Medulla oblongata (tissue), 1 donor: ENCODE measurements at regions not wholly inside any gene's neighbourhood (a gene's known extent, or its start where the extent isn't known, plus 50 kb on each side); places are given as distances from the start of the nearest gene placed in this dataset.
"Not testable (repeated sequence)": the region's sequence is repeated elsewhere in the genome, so short reads cannot be mapped to it uniquely, and the experiment has no call there.

Experiments used
- DNase-seq: peaks from one replicate; pipeline ENCODE4 v3.0.0-alpha.2; 2015; ENCODE audit errors: extremely low spot score

DNA sequence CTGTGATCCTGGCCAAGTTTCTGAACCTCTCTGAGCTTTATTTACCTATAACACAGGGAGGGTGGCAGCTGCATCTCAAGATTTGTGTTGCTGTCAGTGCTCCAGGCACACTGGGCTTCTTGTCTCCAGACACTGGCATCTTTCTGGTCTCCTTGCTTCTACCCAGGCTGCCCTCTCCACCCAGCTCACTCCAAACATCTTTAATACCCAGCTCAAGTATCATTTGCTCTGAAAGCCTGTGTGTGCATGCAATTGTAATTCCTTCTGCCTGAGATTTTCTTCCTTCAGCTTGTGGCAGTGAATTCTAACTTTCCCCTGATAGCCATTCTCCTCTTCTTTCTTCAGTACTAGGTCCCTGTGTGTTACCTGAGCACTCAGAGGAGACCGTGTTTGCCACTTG lies 50.7 kb upstream of the USP7 start:
- DNase-seq, result no peak

DNA sequence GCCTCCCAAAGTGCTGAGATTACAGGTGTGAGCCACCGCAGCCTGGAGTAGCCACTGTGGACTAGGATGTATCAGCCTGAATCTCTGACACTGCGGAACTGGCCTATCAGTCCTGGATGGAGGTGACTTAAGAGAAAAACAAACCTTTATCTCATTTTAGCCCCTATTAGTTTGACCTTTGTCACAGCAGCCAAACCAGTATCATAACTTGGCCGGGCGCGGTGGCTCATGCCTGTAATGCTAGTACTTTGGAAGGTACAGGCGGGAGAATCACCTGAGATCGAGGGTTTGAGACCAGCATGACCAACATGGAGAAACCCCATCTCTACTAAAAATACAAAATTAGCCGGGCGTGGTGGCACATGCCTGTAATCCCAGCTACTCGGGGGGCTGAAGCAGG lies 51.8 kb upstream of the USP7 start:
- DNase-seq, result no peak

DNA sequence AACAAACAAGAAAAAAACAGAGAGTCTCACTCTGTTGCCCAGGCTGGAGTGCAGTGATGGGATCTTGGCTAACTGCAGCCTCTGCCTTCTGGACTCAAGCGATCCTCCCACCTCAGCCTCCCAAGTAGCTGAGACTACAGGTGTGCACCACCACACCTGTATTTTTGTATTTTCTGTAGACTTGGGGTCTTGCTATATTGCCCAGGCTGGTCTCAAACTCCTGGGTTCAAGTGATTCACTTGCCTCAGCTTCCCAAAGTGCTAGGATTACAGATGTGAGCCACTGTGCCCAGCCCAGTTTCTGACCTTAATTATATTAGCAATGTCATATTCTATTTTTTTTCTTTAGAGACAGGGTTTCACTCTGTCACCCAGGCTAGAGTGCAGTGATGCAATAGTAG lies 52.3 kb upstream of the USP7 start:
- not testable (repeated sequence) for DNase-seq

GRCh38 chr16:9016824-9017223 lies 53.1 kb upstream of the USP7 start:
- peak; percentile 55 for DNase-seq

DNA sequence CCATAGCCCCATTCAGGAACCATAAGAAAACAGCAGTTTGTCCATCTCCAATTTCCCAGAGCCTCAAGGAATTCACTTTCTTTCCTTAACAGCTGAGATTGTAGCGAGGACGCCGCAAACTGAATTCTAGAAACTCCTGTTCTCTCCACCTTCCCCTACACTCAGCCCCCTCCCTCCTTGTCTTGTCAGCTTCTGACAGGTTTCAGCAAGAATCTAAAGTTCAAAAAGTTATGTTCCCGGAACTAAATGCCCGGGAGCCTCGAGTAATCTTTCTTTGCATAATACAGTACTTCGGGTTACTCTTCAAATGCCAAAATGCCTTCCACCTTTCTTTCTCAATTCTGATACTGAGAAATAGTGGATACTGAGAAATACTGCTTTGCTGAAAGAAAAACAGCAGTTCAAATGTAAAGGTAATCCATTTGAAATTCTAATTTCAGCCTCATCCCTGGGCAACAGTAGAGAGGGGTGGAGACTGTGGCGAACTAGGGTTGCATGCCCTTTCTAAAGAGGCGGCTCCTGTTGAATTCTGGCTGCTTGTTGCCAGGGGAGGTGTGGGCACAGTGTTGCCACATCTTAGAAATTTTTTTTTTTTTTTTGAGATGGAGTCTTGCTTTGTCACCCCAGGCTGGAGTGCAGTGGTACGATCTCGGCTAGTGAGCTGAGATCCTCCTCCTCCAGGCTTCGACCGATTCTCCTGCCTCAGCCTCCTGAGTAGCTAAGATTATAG lies 63.5 kb upstream of the USP7 start:
- DNase-seq, result no peak

DNA sequence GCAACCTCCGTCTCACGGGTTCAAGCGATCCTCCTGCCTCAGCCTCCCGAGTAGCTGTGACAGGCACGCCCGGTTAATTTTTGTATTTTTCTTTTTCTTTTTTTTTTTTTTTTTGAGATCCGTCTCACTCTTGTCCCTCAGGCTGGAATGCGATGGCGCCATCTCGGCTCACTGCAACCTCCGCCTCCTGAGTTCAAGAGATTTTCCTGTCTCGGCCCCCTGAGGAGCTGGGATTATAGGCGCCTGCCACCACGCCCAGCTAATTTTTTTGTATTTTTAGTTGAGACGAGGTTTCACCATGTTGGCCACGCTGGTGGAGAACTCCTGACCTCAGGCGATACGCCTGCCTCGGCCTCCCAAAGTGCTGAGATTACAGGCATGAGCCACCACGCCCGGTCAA lies 63.0 kb upstream of the HAPSTR1 start:
- not testable (repeated sequence) for DNase-seq

- no peak for DNase-seq
Measured at GRCh38 chr16:9031107-9031506, 60.3 kb upstream of the HAPSTR1 start.

DNA sequence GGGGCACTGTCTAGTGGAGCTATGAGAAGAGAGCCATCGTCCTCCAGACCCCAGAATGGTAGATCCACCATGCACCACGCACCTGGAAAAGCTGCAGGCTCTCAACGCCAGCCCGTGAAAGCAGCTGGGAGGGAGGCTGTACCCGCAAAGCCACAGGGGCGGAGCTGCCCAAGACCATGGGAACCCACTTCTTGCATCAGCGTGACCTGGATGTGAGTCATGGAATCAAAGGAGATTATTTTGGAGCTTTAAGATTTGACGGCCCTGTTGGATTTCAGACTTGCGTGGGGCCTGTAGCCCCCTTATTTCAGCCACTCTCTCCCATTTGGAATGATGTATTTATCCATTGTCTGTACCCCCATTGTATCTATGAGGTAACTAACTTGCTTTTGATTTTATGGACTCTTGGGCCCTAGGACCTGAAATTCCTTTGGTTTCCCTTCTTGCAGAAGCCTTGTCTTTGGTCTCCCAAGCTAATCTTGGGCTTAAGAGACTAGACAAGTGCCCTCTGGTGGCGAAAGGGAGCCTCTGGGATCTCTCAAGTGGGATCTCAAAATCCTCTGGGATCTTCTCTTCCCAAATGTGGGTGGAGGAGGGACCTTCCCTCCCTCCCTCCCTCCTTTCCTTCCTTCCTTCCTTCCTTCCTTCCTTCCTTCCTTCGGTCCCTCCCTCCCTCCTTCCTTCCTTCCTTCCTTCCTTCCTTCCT lies 58.2 kb upstream of the HAPSTR1 start:
- DNase-seq, result peak; percentile 20

GRCh38 chr16:9034056-9034455 lies 57.4 kb upstream of the HAPSTR1 start:
- DNase-seq, result no peak

DNA sequence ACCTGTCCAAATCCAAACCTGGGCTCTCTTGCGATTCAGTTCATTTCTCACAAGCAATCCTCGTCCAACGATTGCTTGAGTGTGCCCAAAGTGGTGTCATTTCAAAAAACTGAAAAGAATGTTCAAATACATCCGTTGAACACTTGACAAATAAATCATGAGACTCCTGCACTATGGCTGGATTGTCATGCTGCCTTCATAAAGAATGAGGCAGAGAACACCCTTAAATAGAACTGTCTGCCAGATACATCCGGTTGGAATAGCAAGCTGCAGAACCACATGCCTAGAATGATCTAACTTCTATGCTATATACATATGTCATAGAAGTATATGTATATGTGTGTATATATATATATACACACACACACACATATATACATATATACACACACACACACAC lies 55.4 kb upstream of the HAPSTR1 start:
- no peak for DNase-seq

GRCh38 chr16:9039210-9039609 lies 52.2 kb upstream of the HAPSTR1 start:
- no peak for DNase-seq

- no peak for DNase-seq
Measured at GRCh38 chr16:9040800-9041412, 50.5 kb upstream of the HAPSTR1 start.
